ENCODE measurements at regions not wholly inside any gene's neighbourhood (a gene's known extent, or its start where the extent isn't known, plus 50 kb on each side); places are given as distances from the start of the nearest gene placed in this dataset.

- TF ChIP-seq CTCF (IDR thresholded peaks at IDR 0.05) (no peak), POLR2A (IDR thresholded peaks at IDR 0.05) (no peak)
Observed at GRCh38 chr6:164478426-164478825, 831.0 kb downstream of the C6orf118 start.
